ENCODE measurements at regions not wholly inside any gene's neighbourhood (a gene's known extent, or its start where the extent isn't known, plus 50 kb on each side); places are given as distances from the start of the nearest gene placed in this dataset.

DNA sequence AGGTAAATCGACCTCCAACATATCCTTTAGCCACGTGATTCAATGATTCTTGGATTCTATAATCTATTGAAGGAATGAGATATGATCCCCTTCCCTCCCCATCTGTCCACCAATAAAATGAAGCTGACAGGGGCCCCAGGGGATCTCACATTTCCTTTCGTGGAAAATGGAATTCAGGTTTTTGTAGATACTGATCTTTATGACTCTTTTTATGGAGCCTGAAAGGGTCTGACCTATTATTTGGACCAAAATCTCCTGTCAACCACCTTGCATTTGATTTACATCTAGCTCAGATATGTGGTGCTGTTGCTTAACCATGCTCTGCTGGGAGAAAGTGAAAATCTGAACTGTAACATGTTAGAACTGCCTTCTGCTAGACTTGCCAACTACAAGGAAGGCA lies 234.0 kb upstream of the CXCL12 start:
- no peak for DNase-seq (ENCODE audit: low read depth in 2 of 2)

DNA sequence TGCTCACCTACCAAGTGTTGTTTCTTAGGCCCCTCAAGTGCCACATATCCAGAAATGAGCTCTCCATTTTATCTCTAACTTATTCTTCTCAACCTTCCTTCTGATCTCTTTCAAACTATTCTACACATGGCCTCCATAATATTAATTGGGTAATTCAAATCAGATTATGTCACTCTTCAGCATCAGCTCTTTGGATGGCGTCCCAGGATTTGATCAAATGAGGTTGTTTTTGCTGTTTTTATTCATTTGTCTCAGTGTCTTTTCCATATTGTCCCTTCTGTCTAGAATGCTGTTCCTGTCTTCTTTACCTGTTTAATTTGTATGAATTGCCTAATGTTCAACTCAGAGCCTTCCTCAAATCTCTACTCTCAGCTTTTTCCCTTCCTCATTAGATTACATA lies 234.6 kb upstream of the CXCL12 start:
- no peak for DNase-seq (ENCODE audit: low read depth in 2 of 2)

DNA sequence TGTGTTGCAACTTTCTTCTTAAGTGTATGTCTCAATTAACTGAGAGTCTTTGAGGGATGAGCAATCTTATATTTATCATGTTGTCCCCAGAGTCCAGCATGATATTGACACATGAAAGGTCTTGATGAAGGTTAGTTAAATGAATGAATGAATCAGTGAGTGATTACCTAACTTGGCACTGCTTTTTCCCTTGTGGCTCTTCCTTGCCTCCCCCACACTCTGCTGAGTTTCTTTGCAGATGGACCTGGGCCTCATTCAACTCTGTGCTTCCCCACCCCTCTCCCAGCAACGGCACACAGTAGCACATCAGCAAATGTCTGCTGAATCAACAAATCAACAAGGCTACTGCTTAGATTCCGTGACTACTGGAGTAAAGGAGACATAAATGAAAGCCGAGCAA lies 235.1 kb upstream of the CXCL12 start:
- no peak for DNase-seq (ENCODE audit: low read depth in 2 of 2)

DNA sequence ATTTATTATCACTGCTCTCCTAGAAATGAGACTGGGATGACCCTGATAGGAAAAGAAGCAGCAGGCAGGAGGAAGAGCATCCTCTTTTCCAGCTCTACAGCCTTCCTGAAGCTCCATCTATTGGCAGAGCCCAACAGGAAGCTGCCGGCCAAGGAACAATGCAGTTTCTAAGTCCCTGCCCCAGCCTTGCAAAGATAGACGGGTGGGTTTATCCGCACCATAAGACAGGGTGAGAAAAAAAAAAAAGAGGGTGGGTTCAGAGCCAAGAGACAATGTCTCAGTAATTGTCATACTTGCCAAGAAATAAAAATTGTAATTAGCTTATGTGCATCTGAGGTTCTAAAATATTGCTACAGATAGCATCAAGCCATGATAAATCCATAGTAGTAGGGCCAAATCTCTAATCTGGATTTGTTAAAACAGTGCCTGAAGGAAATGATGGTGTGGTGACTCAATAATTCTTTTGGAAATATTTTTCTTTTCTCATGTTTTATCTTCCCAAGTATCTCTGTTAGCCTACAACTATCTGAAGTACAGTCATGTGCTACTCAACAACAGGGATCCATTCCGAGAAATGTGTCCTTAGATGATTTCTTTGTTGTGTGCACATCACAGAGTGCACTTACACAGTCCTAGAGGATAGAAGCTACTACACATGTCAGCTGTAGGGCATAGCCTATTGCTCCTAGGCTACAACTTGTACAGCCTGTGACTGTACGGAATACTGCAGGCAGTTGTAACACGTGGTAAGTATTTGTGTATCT lies 242.9 kb upstream of the CXCL12 start:
- no peak for DNase-seq (ENCODE audit: low read depth in 2 of 2)

DNA sequence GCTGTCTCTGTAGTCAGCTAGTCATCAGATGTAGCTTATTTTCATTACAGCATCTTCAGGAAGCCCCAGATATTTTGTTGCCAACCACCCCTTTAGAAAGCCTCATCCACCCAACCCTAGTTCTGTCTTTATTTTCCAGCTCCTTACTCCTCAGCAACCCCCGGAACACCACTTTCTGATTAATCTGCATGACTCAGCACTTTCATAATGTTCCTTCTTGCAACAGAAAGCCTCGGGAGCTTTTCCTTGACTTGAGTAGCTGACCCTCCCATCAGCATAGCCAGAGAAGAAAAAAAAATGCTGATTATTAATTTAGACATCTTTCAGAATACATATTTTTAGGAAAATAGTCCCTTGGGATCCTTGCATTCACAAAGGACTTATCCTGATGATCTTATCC lies 244.0 kb upstream of the CXCL12 start:
- DNase-seq (ENCODE audit: low read depth in 2 of 2): no peak

DNA sequence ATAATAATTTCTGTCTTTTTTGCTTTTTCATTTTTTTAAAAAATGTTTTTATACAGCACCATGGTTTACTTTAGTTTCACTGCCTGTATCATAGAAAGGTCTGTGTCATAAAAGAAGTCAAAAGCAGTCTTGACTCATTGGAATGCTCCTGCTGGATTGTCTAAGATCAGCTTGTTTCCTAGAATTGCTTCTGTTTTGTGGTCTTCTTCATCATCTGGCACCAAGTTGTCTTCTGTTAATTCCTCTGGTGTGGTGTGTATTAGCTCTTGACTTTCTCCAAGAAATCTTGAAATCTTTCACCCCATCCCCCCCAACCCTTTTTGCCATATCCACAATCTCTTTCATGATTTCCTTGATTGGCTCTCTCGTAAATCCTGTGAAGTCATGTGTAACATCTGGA lies 250.3 kb upstream of the CXCL12 start:
- no peak for DNase-seq (ENCODE audit: low read depth in 2 of 2)

DNA sequence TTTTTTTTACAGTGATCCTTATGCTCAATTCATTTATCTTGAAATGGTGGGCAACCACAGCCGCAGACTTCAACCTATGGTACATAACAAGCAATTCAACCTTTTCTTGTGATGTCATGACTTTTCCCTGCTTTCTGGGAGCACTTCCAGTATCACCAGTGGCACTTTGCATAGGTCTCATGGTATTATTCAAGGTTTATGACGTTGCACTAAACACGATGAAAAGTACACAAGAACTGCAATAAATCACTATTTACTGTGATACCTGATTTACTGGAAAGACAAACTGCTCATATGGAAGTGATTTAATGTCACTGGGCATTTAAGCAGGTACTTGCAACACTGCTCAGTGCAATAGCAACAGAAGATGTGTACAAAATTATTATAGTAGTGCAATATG lies 251.7 kb upstream of the CXCL12 start:
- DNase-seq (ENCODE audit: low read depth in 2 of 2): no peak

DNA sequence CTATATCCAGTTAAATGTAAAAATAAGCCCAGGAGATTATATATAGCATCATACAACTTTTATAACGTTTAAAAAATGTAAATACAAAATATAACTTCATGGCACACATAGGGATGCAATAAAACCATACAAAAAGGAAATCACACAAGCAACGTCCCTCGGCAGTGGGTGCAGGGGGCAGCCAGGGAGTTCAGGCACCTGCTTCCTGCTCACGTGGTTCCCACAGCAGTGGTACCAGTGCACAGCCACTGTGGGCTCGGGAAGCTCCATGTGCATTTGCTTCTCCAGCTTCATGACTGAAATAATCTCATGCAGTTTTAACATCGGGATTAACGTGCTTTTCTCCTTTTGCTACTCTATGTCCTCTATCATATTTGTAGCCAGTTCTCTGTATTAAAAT lies 255.5 kb upstream of the CXCL12 start:
- DNase-seq (ENCODE audit: low read depth in 2 of 2): no peak

DNA sequence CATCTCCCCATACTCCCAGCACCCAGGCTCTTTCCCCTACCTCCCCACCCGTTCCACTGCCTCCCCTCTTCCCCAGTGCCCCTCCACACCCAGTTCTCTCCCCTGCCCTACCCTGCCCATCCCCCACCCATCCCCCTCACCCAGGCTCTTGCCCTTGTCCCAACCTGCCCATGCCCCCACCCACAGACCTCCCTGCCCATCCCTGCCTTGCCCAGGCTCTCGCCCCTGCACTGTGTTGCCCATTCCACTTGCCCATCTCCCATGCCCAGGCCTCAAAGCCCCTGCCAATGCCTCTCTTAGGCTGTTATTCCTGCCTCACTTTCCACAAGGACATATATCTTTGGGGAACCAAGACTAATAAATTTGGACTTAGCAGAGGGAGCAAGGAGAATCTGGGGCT lies 262.6 kb upstream of the CXCL12 start:
- DNase-seq (ENCODE audit: low read depth in 2 of 2): no peak

DNA sequence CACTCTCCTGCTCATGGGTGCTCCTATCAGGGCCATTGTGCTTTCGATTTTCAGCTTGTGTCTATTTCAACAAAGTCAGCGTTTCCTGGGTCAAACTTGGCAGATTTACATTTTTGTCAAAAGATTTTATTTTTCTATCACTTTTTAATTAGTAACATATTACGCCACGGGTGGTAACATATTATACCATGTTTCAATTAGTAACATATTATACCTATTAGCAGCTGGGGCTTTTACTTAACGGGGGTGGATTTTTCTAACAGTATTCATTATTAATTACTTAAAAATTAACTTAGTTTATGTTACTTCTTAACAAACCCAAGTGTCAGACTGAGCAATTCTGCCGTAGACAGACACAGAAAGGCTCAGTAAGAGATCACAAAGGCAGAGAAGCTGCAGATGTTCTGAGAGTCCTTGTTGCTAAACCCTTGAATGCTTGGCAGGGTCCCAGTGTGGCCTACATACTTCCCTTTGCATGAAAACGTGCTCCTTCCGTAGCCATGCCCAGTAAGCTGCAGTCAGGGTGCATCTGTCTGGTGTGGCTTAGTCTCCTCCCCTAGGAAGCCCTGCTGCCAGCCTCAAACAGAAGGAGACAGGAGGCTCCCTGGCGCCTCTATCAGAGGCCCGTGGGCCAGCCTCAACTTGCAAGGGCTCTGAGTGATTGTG lies 263.1 kb upstream of the CXCL12 start:
- DNase-seq (ENCODE audit: low read depth in 2 of 2): no peak

DNA sequence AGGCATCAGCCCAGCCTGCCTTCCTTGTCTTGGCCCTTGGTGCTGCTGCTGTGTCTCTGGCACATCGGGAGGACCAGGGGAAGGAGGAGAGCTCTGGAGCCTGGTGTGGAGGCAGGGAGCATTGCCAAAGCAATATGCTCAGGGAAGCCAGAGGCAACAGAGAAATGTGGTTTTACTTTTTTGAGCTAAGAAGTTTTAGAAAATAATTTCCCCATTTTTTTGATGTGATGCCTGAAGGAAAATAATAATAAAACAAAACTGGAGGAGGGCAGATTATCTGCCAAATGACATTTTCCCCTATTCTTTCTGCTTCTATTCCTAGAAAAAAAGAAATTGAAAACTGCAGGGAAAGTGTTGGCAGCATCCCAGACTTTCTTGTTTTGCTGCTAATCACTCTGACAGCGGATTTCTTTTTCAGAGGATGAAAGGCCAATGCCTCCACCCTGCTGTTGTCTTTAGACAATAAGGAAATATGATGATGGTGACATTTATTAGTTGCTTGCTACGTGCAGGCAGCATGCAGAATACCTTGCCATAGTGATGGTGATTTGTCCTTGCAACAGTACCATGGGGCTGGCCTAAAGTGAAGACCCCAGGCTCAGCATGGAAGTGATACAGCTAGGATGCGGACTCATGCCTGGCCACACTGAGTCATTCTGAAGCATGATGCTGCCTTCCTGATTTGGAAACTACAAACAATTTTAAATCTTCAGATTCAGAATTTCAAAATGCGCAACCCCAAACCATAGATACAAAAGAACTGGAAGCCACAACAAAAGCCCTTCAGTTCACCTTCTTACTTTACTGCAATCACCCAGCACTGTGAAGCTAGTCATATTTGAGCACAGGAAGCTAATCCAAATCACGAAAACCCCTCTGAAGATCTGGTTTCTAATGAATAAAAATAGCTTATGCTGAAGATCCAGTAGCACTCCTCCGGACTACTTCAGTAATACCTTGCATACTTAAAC lies 260.2 kb upstream of the TMEM72 start:
- no peak for DNase-seq (ENCODE audit: low read depth in 2 of 2)

DNA sequence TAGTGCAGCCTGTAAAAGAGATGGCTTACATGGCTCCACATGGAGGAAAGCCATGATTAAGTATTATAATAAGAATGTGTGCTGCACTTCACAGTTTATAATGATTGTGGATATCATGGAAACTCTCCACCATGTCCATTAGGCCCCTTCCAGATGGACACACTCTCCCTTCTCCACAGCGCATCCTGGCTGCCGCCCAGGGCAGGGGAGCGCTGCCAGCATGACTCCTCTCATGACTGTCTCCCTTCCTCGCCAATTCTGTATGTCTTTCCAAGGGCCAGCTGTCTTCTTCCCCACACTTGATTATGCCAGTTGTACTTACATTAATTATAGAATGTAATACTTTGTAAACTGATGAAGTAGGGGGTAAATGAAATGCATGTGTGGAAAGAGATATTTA lies 259.3 kb upstream of the TMEM72 start:
- no peak for DNase-seq (ENCODE audit: low read depth in 2 of 2)

DNA sequence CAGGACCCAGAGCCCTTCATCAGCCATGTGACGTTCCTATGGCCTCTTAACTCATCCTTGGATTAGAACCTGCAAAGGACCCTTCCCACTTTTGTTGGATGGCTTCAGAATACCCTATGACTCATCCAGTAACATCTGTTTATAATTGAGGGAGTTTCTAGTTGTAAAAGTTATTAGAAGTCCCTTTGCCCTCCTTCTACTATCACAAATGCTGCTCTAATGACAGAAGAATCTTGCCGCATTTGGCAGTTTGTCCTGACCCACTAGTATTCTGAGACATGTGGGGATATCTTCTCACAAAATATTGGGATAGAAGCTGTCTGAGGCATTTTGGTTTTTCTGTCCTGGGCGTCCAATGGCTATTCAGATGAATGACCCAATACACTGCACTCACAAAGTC lies 251.8 kb upstream of the TMEM72 start:
- no peak for DNase-seq (ENCODE audit: low read depth in 2 of 2)

DNA sequence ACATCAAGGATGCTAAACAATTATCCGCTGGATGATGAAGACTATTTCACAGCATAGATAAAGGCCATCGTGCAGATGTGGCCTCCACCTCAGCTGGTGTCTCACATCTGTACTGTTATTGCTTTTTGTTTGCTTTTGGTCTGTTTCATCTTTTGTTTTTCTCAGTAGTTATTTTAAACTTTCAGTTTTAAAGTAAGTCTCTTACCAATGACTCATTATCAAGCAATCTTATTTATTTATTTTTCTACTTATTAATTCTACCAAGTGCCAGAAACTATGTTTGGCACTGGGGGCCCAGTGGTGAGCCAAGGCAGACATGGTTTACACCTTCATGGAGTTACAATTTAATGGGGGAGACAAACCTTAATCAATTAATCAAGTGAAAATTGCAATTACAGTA lies 250.9 kb upstream of the TMEM72 start:
- DNase-seq (ENCODE audit: low read depth in 2 of 2): no peak

DNA sequence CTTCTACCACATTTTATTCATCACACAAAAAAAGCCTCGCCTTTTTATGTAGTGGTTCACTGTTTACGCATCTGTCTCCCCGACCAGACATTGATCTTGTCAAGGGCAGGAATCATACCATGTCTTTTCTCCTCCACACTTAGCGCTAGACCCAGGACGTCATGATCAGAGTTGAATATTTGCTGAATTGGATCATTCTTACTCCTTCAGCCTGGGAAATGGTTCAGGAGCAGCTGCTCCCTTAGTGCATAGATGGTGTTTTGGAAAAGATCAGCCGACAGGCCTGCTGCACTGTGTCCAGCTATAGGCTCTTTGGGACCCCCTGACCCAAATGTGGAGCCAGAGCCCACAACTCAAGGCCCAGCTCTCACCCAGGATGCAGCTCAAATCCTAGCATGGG lies 249.1 kb upstream of the TMEM72 start:
- no peak for DNase-seq (ENCODE audit: low read depth in 2 of 2)

DNA sequence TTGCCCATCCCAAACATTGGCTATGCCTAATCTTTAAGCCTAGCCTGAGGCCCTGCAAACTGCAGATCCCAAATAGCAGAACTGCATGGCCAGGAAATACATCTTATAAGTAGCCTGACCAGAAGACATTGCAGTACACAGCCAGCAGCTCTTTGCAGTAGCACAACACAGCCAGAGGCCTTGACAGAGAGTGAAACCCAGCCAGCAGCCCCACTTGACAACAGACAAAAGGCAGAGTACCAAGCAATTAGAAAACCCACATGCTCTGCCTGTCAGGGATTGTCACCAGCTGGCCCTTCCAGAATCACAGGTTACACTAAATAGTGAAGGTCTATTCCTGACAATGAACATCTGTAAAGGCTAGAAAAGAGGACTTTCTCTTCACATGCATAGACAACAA lies 242.8 kb upstream of the TMEM72 start:
- no peak for DNase-seq (ENCODE audit: low read depth in 2 of 2)

DNA sequence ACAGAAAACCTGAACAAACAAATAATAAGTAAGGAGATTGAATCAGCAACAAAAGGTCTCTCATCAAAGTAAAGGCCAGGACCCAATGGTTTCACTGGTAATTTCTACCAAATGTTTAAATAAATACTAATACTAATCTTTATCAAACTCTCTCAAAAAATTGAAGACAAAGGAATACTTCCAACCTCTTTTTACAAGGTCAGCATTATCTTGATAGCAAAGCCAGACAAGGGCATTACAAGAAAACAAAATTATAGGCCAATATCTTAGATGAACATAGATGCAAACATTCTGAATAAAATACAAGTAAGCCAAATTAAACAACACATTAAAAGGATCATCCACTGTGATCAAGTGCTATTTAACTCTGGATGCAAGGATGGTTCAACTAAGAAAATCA lies 239.8 kb upstream of the TMEM72 start:
- DNase-seq (ENCODE audit: low read depth in 2 of 2): no peak

DNA sequence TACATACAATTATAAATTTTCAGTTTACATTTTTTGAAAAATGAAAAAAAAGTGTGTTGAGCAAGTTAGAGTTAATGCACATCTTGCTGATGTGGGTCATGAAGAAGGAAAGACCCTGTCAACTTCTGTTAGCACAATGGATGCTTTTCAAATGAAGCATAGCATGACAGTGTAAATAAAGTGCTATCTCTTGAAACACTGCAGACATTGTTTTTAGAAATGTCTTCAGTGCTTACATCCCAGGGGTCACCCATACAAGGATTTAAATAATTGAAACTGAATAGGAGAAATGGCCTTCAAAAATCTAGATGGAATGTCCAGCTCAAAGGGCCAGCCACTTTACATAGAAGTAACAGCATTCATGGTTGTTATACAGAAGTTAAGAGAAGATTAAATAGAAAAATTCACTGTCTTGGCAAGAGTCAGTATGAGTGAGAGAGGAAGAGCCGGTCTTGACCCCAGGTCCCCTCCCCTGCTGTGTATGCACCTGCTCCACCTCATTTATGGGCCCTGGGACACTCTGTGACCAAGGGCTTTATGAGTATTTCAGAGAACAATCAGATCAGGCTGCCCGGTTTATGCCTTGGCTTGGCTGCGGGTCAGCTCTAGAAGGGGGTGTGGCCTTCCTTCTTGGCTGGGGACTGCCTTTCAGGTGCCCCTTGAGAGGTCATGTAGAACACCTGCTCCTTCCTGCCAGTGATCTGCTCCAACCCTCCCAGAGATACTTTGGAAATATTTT lies 237.7 kb upstream of the TMEM72 start:
- no peak for DNase-seq (ENCODE audit: low read depth in 2 of 2)

DNA sequence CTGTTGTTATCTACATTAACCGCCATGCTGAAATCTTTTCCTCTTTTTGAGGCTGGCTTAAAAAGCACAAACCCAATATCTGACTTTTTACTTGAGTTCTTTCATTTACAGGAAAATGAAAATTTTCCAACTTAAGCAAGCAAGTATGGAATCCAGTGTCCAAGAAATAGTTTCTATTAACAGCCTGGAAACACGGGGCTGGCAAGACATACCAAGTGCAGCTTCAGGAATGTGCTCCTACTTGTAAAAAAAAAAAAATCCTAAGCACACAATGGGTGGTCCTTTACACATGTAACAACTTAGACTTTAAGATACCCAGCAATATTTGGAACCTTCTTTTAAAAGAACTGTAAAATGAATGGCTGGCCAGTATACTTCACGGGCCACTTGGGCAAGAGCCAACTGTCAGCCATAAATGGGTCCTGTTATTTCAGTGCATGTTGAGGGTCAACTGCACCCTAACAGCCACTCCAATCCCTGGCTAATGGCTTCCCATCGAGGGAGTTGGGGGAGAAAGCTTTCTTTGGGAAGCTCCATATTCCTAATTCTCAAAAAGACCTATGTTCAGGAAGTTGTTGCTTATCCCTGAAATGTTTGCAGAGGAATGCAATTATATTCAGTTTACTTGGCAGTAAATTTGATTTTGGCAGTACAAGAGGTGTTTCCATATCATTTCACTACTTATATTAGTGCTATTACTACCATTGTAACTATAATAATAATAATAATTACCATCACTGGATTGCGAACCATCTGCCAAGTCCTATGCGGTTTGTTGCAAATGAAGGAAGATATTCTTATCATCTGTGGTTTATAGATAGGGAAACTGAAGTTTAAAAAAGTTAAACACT lies 236.4 kb upstream of the TMEM72 start:
- DNase-seq (ENCODE audit: low read depth in 2 of 2): no peak

DNA sequence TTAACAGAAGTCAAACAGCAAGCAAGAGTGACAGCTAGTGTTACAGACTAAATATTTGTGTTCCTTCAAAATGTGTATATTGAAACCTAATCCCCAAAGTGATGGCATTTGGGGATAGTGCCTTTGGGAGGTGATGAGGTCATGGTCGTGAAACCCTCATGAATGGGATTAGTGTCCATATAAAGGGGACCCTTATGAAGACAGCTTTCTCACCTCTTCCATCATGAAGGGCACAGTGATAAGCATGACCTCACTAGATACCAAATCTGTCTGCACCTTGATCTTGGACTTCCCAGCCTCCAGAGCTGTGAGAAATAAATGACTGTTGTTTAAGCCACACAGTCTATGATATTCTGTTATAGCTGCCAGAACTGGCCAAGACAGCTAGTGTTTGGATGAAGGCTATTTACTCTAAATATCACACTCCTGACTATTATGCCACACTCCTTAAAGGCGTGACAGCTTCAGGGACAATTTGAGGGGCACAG lies 235.7 kb upstream of the TMEM72 start:
- no peak for DNase-seq (ENCODE audit: low read depth in 2 of 2)

DNA sequence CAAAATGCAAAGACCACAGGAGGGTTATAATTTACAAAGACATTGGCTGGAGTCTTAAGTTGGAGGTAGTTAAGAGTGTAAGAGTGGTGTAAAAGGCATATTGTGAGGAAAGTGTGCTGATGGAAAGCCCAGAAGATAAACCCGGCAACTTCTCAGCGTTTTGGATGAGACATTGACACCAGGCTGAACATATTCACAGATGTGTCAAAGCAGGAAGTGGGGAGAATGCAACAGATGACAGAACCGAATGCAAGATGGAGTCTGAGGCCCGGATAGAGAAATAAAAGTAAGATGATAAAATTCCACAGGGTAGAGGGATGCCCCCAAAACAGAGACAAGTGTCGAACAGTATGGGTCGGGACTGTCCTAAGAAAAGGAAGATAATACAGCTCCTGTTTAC lies 230.4 kb upstream of the TMEM72 start:
- DNase-seq (ENCODE audit: low read depth in 2 of 2): no peak

Measured in stimulated activated CD4-positive, alpha-beta T cell treated with anti-CD3 and anti-CD28 coated beads, Interleukin-4, amount 100 ng/mL, for 48 hours (primary cell).